Glutamatergic neuron (in vitro differentiated cells): ENCODE measurements at regions not wholly inside any gene's neighbourhood (a gene's known extent, or its start where the extent isn't known, plus 50 kb on each side); places are given as distances from the start of the nearest gene placed in this dataset.

Experiments used
- DNase-seq: peaks from one replicate; pipeline ENCODE4 v3.0.0; 2022
- H3K27ac Mint-ChIP-seq: one replicate; pipeline ENCODE4 v1.8.0; 2020; ENCODE audit warnings: mild to moderate bottlenecking, mixed read lengths, inconsistent platforms; ENCODE audit not compliant: unreplicated experiment
- H3K27me3 Mint-ChIP-seq: one replicate; pipeline ENCODE4 v1.8.0; 2020; ENCODE audit warnings: mild to moderate bottlenecking, moderate library complexity, mixed read lengths, inconsistent platforms; ENCODE audit not compliant: unreplicated experiment
- H3K36me3 Mint-ChIP-seq: one replicate; pipeline ENCODE4 v1.8.0; 2020; ENCODE audit warnings: mild to moderate bottlenecking, mixed read lengths, inconsistent platforms; ENCODE audit not compliant: unreplicated experiment
- H3K4me1 Mint-ChIP-seq: one replicate; pipeline ENCODE4 v1.8.0; 2020; ENCODE audit warnings: mild to moderate bottlenecking, low read depth, mixed read lengths, inconsistent platforms; ENCODE audit not compliant: unreplicated experiment
- H3K4me3 Mint-ChIP-seq: one replicate; pipeline ENCODE4 v1.8.0; 2020; ENCODE audit warnings: mild to moderate bottlenecking, mixed read lengths, inconsistent platforms; ENCODE audit not compliant: unreplicated experiment
- H3K9me3 Mint-ChIP-seq: one replicate; pipeline ENCODE4 v1.8.0; 2020; ENCODE audit warnings: mild to moderate bottlenecking, moderate library complexity, mixed read lengths, inconsistent platforms; ENCODE audit not compliant: unreplicated experiment
- CTCF ChIP-seq: fragments of 200-600 bp; sonication (generic); IDR thresholded peaks from one replicate; pipeline ENCODE4 v1.5.0; 2021; ENCODE audit not compliant: partially characterized antibody, unreplicated experiment

- H3K36me3 Mint-ChIP-seq = no peaks in the 10 kb centered on the region
- no peak for DNase-seq
- no peaks in the 10 kb centered on the region for H3K4me1 Mint-ChIP-seq
- no peaks in the 10 kb centered on the region for H3K9me3 Mint-ChIP-seq
- H3K27me3 Mint-ChIP-seq = peaks cover 3% of the 10 kb centered on the region
- no peak overlapping the region for H3K27ac Mint-ChIP-seq
- no peak overlapping the region for H3K4me3 Mint-ChIP-seq
- no peak for TF ChIP-seq CTCF
Measured at GRCh38 chr9:88794100-88794499, 197.2 kb upstream of the S1PR3 start.

GRCh38 chr9:88796947-88797346 lies 194.3 kb upstream of the S1PR3 start:
- Mint-ChIP-seq H3K27ac (no peak overlapping the region), H3K36me3 (no peaks in the 10 kb centered on the region), H3K27me3 (peaks cover 3% of the 10 kb centered on the region), H3K4me3 (no peak overlapping the region), H3K9me3 (no peaks in the 10 kb centered on the region), H3K4me1 (no peaks in the 10 kb centered on the region)
- DNase-seq = no peak
- TF ChIP-seq CTCF = no peak

- H3K27ac Mint-ChIP-seq = no peak overlapping the region
- TF ChIP-seq CTCF = no peak
- H3K4me3 Mint-ChIP-seq = no peak overlapping the region
- H3K27me3 Mint-ChIP-seq = peaks cover 3% of the 10 kb centered on the region
- no peak for DNase-seq
- no peaks in the 10 kb centered on the region for H3K4me1 Mint-ChIP-seq
- no peaks in the 10 kb centered on the region for H3K36me3 Mint-ChIP-seq
- peaks cover 3% of the 10 kb centered on the region for H3K9me3 Mint-ChIP-seq
Measured at GRCh38 chr9:88798476-88798875, 192.8 kb upstream of the S1PR3 start.

- DNase-seq = no peak
Measured at GRCh38 chr9:88799541-88800328, 191.5 kb upstream of the S1PR3 start.

More at GRCh38 chr9:88799541-88800328, 191.5 kb upstream of the S1PR3 start:
- H3K27ac Mint-ChIP-seq = no peak overlapping the region
- H3K27me3 Mint-ChIP-seq = peaks cover 3% of the 10 kb centered on the region
- peaks cover 3% of the 10 kb centered on the region for H3K9me3 Mint-ChIP-seq
- H3K36me3 Mint-ChIP-seq = no peaks in the 10 kb centered on the region
- no peak for TF ChIP-seq CTCF
- H3K4me3 Mint-ChIP-seq = no peak overlapping the region
- no peaks in the 10 kb centered on the region for H3K4me1 Mint-ChIP-seq
